T follicular helper cell (primary cell): ENCODE measurements at regions not wholly inside any gene's neighbourhood (a gene's known extent, or its start where the extent isn't known, plus 50 kb on each side); places are given as distances from the start of the nearest gene placed in this dataset.
"Not testable (repeated sequence)": the region's sequence is repeated elsewhere in the genome, so short reads cannot be mapped to it uniquely, and the experiment has no call there.

Experiments
- DNase-seq: peaks from one replicate; pipeline ENCODE4 v3.0.0-alpha.2; 2020; ENCODE audit warnings: low read depth

DNA sequence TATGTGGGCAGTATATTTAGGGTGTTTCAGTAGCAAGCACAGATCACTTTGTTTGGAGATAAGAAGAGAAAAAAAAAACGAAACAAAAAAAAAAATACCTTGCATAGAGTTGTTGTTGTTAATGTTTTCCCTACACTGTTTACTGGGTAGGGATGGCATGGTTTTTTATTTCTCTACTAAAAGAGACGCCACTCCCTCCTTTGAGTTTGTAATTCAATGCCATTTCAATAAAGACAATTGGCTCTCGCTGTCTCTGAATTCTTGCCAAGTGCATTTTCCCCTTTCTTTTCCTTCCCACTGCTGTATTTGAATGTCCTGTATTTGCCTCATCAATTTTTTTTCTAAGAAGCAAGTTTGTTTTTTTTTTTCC, 213.9 kb upstream of the UBASH3B start:
- DNase-seq = no peak

- DNase-seq = no peak
These were observed 214.5 kb upstream of the UBASH3B start for GRCh38 chr11:122440811-122441665.

DNA sequence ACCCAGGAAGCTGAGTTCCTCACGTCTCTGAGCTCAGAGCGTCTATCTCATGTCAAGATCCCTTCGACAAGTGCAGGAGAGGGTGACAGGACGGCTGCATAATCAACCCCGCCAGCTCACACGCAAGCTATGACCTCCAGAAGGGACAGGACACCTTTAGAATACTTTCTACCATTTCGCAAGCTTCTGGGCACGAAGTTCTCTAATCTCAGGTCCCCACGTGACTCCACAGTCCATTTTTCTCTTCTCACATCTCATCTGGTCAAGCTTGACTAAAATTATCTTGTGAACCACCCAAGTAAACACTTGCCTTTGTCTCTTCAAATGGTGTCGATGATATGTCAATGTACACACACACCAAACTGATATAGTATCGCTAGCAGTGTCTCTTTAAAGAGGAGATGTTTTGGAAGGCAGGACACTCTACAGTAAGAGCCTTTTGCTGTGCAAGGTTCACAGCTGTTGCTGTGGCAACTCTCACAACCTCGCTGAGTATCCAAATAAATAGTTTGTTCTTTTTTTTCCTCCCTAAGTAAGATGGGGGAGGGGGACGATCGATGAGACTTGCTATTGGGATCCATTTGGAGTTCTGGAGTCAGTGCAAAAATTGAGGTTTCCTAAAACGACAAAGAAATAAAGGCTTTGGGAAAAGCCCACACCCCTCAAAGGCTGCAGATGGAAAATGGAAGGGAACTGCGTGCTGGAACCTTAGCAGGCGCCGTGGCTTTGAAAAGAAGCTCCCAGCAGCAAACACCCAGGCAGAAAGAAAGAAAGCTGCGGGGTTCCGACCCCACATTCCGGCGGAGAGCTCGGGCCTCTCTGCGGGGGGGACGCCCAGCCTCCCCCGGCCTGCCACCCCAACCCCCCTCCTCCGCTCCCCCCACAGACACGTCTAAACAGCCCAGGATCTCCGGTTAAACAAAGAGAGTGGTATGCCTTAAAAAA, 215.4 kb upstream of the UBASH3B start:
- no peak for DNase-seq

- DNase-seq = no peak
These were observed 219.3 kb upstream of the UBASH3B start for GRCh38 chr11:122436188-122436555.

- no peak for DNase-seq
These were observed 219.9 kb upstream of the UBASH3B start for GRCh38 chr11:122435540-122436187.

GRCh38 chr11:122434786-122435185, 220.7 kb upstream of the UBASH3B start:
- DNase-seq = no peak

- DNase-seq = no peak
These were observed 225.0 kb upstream of the UBASH3B start for GRCh38 chr11:122430490-122430889.

- no peak for DNase-seq
These were observed 229.4 kb upstream of the UBASH3B start for GRCh38 chr11:122426073-122426472.

- DNase-seq = no peak
These were observed 230.9 kb upstream of the UBASH3B start for GRCh38 chr11:122424636-122425035.

DNA sequence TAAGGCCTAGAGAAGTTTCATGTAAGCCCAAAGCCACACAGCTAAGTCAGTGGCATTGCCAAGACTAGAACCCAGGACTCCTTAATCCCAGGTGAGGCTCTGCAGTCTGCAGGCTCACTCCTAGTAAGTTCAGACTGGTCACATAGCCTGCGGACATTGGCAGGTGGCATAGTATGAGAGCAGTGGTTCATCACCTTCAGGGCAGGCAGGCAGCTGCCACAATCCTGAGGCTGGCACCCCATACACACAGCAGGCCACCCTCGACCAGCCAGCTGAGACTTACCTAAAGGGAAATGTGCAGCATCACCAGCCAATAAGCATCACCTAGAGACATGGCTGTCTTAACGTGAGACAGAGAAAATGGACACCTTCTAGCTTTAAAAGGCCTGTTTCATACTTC, 231.6 kb upstream of the UBASH3B start:
- DNase-seq = no peak

- DNase-seq = no peak
These were observed 232.2 kb upstream of the UBASH3B start for GRCh38 chr11:122423273-122423672.

GRCh38 chr11:122422682-122423081, 232.8 kb upstream of the UBASH3B start:
- no peak for DNase-seq

DNA sequence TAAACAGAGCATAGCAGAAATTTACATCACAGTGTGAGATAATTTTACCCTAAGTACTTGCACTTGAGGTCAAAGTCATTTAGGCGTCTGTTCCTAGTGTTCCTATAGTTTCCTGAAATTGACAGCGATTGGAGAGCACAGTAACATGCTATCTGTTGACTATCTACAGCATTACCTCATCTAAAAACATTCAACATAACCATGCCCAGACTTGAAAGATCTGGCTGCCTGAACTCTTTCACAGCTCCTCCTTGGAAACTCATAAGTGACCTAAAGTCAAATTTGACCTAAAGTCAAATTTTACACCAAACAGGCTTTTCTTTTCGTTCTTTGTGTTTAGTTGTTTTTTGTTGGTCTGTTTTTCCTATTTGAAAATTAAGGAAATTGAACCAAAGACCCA, 233.8 kb upstream of the UBASH3B start:
- DNase-seq = no peak

GRCh38 chr11:122418032-122418431, 237.5 kb upstream of the UBASH3B start:
- no peak for DNase-seq

- DNase-seq = no peak
These were observed 241.0 kb upstream of the UBASH3B start for GRCh38 chr11:122414406-122415018.

GRCh38 chr11:122413677-122414076, 241.8 kb upstream of the UBASH3B start:
- no peak for DNase-seq

DNA sequence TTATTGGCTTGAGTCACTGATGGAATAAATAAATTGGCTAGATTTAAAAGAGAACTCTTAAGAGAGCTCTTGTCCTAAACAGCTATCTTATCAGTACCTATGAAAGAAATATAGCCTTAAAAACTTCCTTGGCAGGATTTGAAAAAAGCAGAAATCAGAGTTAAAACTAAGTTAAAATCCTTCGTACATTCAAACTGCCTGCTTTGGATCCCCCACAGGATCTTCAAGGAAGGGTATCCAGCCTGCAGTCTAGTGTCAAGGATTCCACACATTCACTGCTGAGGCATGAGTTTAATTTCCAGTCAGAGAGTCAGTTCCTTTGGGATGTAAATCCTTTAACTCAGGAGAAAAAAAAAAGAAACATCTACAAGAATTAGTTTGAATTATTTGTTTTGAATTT, 242.9 kb upstream of the UBASH3B start:
- DNase-seq = no peak

GRCh38 chr11:122406466-122406865, 249.1 kb upstream of the UBASH3B start:
- no peak for DNase-seq

DNA sequence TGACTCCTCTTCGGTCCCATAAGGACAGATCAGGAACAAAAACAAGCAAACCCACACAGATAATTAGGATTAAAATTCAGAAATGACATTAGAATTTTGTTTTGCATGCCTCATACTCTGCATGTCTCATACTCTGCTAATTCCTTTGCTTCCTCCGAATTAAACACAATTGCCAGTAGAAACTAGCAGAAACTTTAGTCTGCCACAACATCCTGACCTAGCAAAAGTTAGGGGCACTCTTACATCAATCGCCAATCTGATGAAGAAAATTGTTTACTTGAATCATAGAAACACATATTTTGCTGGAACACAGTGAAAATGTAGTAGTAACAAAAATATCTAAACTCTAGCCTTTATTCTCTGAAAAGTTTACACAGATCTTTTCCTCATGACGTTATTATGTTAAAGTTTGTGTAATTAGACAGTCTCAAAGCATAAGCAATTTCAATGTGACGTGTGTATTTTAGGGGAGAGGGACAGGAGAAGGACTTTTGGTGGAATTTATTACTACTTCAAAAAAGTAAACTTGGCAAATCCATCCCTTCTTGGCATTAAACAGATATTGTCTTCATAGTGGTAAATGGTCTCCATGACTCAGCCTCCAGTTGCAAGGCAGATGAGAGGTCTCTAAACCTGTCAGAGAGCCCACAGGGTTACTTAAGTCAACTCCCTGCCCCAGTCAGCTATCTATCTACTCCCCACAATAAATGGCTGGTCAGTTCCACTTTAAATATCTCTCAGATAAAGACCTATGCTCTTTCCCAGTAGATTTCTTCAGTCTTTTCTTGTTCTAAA, 249.8 kb upstream of the UBASH3B start:
- no peak for DNase-seq

- no peak for DNase-seq
These were observed 251.0 kb upstream of the UBASH3B start for GRCh38 chr11:122404571-122404970.

DNA sequence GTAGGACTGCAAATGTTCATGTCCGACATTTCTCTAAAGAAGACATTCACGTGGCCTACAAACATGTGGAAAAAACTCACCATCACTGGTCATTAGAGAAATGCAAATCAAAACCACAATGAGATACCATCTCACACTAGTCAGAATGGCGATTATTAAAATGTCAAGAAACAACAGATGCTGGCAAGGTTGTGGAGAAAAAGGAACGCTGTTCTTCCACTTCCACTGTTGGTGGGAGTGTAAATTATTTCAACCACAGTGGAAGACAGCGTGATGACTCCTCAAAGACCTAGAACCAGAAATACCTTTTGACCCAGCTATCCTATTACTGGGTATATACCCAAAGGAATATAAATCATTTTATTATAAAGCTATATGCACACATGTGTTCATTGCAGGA, 253.9 kb upstream of the UBASH3B start:
- not testable (repeated sequence) for DNase-seq
